OCI-LY7 (cell line): ENCODE measurements at regions not wholly inside any gene's neighbourhood (a gene's known extent, or its start where the extent isn't known, plus 50 kb on each side); places are given as distances from the start of the nearest gene placed in this dataset.

Experiments used
- EZH2phosphoT487 ChIP-seq: fragments of 200-600 bp; sonication (generic); IDR thresholded peaks from 2 replicates; pipeline ENCODE4 v1.6.1; 2018; ENCODE audit warnings: low read depth, borderline replicate concordance, mild to moderate bottlenecking, mixed run types, antibody characterized with exemption, low read length, moderate library complexity, mixed read lengths
- TF ChIP-seq, protein P1 (sequence below): fragments of 200-600 bp; sonication (generic); conservative IDR thresholded peaks from 2 replicates; pipeline ENCODE4 v1.5.1; 2014; ENCODE audit warnings: mild to moderate bottlenecking, antibody characterized with exemption, low read length, moderate library complexity, mixed read lengths

DNA sequence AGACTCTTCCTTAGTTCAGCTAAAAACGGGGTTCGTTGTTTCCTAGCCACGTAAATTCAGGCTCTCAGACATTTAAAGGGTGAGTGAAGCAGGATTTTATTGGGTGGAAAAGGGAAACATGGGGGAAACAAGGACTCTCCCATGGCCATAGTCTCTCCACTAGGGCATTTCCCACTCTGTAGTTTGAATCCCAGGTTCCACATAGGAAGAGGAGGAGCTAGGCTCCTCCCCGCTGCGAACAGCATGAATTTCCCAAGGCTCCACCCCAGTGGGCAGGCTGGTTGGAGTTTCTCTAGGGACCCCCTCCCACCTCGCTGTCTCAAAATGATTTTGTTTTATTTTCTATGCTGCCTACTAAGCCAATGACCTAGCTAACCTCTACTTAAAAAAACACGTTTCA is 2170.8 kb upstream of the PCDH20 start:
- TF ChIP-seq, protein P1, sequence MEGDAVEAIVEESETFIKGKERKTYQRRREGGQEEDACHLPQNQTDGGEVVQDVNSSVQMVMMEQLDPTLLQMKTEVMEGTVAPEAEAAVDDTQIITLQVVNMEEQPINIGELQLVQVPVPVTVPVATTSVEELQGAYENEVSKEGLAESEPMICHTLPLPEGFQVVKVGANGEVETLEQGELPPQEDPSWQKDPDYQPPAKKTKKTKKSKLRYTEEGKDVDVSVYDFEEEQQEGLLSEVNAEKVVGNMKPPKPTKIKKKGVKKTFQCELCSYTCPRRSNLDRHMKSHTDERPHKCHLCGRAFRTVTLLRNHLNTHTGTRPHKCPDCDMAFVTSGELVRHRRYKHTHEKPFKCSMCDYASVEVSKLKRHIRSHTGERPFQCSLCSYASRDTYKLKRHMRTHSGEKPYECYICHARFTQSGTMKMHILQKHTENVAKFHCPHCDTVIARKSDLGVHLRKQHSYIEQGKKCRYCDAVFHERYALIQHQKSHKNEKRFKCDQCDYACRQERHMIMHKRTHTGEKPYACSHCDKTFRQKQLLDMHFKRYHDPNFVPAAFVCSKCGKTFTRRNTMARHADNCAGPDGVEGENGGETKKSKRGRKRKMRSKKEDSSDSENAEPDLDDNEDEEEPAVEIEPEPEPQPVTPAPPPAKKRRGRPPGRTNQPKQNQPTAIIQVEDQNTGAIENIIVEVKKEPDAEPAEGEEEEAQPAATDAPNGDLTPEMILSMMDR: no peak
- no peak for TF ChIP-seq EZH2phosphoT487
